NB4 (cell line): ENCODE measurements at regions not wholly inside any gene's neighbourhood (a gene's known extent, or its start where the extent isn't known, plus 50 kb on each side); places are given as distances from the start of the nearest gene placed in this dataset.
A peak's percentile ranks its signal among the peaks of the same experiment; 100 is the strongest.
"Not testable (repeated sequence)": the region's sequence is repeated elsewhere in the genome, so short reads cannot be mapped to it uniquely, and the experiment has no call there.

ENCODE experiments used
- DNase-seq: peaks from one replicate; pipeline ENCODE4 v3.0.0; 2010; ENCODE audit warnings: low read depth
- H3K4me3 ChIP-seq: one replicate; pipeline ENCODE4 v1.5.1; 2011; ENCODE audit warnings: mild to moderate bottlenecking, low read depth, low read length, moderate library complexity
- CTCF ChIP-seq: IDR thresholded peaks from one replicate; pipeline ENCODE4 v1.5.1; 2012; ENCODE audit warnings: low read depth, low read length
- MYC ChIP-seq: IDR thresholded peaks from 2 replicates; pipeline ENCODE4 v1.6.1; 2011; ENCODE audit warnings: low read depth, low read length
- POLR2A ChIP-seq: IDR thresholded peaks from 2 replicates; pipeline ENCODE4 v1.6.1; 2011; ENCODE audit warnings: mild to moderate bottlenecking; ENCODE audit not compliant: insufficient read length; ENCODE audit errors: extremely low read depth
- TF ChIP-seq, protein P1 (sequence below): IDR thresholded peaks from 2 replicates; pipeline ENCODE4 v1.6.1; 2011; ENCODE audit warnings: low read depth, low read length

- no peak overlapping the region for H3K4me3 ChIP-seq
- TF ChIP-seq MYC = no peak
- TF ChIP-seq, protein P1, sequence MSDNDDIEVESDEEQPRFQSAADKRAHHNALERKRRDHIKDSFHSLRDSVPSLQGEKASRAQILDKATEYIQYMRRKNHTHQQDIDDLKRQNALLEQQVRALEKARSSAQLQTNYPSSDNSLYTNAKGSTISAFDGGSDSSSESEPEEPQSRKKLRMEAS = no peak
- no peak for TF ChIP-seq POLR2A
- no peak for TF ChIP-seq CTCF
- no peak for DNase-seq
These were observed 73.7 kb upstream of the MEDAG start for GRCh38 chr13:30832377-30832776.

- TF ChIP-seq MYC (no peak), CTCF (no peak), POLR2A (no peak)
- TF ChIP-seq, protein P1 = no peak
- DNase-seq = peak; percentile 44
- no peak overlapping the region for H3K4me3 ChIP-seq
These were observed 73.2 kb upstream of the MEDAG start for GRCh38 chr13:30832845-30833332.

GRCh38 chr13:30835442-30835841, 70.6 kb upstream of the MEDAG start:
- TF ChIP-seq CTCF (no peak), MYC (no peak), POLR2A (no peak)
- TF ChIP-seq, protein P1 = no peak
- DNase-seq = no peak
- H3K4me3 ChIP-seq = no peak overlapping the region

GRCh38 chr13:30837227-30838159, 68.6 kb upstream of the MEDAG start:
- no peak for TF ChIP-seq CTCF
- no peak for TF ChIP-seq POLR2A
- TF ChIP-seq, protein P1 = no peak
- DNase-seq = no peak
- no peak overlapping the region for H3K4me3 ChIP-seq

DNA sequence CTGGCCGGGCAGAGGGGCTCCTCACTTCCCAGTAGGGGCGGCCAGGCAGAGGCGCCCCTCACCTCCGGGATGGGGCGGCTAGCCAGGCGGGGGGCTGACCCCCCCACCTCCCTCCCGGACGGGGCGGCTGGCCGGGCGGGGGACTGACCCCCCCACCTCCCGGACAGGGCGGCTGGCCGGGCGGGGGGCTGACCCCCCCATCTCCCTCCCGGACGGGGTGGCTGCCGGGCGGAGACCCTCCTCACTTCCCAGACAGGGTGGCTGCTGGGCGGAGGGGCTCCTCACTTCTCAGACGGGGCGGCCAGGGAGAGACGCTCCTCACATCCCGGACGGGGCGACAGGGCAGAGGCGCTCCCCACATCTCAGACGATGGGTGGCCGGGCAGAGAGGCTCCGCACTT, 66.4 kb upstream of the MEDAG start:
- H3K4me3 ChIP-seq, DNase-seq: not testable (repeated sequence)

- TF ChIP-seq CTCF (no peak), MYC (no peak), POLR2A (no peak)
- TF ChIP-seq, protein P1 = no peak
- no peak for DNase-seq
- no peak overlapping the region for H3K4me3 ChIP-seq
These were observed 65.6 kb upstream of the MEDAG start for GRCh38 chr13:30840515-30840914.
